AG09319 (cell line): ENCODE measurements at regions not wholly inside any gene's neighbourhood (a gene's known extent, or its start where the extent isn't known, plus 50 kb on each side); places are given as distances from the start of the nearest gene placed in this dataset.

Experiments
- DNase-seq: peaks from one replicate; pipeline ENCODE4 v3.0.0-alpha.2; 2010; ENCODE audit warnings: low read depth; ENCODE audit errors: extremely low read depth
- TF ChIP-seq, protein P1 (sequence below): IDR thresholded peaks from 2 replicates; pipeline ENCODE4 v1.5.1; 2011; ENCODE audit warnings: low read depth, mild to moderate bottlenecking, inconsistent platforms, low read length, moderate library complexity

DNA sequence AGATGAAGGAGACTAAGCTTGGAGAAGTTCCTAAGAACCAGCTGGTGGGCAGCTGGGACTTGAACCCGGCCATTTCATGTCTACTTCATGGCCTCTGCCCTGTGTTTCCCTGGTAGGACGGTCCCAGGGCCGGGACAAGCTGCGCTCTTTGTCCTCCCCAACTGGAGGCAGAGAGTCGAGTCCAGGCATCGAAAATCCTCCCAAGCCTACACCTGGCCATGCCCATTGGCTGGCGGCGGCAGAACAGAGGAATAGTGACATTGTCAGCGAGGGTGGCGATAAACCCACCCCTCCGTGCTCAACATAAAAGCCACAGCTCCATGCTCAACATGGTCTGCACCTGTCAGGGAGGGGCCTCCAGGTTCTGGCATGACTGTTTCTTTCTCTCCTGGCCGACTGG lies 77.7 kb downstream of the RBFOX3 start:
- DNase-seq, result no peak
- TF ChIP-seq, protein P1, sequence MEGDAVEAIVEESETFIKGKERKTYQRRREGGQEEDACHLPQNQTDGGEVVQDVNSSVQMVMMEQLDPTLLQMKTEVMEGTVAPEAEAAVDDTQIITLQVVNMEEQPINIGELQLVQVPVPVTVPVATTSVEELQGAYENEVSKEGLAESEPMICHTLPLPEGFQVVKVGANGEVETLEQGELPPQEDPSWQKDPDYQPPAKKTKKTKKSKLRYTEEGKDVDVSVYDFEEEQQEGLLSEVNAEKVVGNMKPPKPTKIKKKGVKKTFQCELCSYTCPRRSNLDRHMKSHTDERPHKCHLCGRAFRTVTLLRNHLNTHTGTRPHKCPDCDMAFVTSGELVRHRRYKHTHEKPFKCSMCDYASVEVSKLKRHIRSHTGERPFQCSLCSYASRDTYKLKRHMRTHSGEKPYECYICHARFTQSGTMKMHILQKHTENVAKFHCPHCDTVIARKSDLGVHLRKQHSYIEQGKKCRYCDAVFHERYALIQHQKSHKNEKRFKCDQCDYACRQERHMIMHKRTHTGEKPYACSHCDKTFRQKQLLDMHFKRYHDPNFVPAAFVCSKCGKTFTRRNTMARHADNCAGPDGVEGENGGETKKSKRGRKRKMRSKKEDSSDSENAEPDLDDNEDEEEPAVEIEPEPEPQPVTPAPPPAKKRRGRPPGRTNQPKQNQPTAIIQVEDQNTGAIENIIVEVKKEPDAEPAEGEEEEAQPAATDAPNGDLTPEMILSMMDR, result no peak

DNA sequence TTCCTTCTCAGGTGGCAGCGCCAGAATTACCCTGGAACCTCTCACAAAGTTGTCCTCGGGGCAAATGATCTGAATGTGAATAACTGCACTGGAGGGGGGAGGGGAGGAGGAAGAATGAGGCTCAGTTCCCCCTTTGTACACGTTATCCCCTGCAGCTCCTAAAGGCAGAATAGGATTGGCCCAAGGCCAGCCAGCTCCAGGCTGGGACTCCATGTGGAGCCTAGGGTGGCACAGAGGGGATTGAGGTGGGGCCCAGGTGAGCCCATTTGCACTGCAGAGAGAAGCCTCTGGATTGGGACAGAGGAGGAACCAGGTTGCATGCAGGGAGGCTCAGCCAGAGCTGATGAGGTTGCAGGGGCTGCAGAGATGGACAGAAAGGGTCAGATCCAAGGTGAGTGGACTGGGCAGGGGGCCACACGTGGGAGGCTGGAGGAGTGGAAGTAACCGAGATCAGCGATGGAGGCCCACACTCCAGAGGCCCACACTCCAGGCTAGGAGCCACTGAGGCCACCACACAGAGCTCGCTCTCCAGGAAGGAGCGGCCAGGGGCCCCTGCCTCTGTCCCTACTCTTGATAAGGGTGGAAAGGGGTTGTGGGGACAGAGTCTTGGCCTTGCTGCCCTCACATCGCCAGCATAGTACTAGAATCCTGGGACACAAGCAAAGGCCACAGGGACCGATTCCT lies 78.6 kb downstream of the RBFOX3 start:
- TF ChIP-seq, protein P1, result no peak
- DNase-seq, result no peak

DNA sequence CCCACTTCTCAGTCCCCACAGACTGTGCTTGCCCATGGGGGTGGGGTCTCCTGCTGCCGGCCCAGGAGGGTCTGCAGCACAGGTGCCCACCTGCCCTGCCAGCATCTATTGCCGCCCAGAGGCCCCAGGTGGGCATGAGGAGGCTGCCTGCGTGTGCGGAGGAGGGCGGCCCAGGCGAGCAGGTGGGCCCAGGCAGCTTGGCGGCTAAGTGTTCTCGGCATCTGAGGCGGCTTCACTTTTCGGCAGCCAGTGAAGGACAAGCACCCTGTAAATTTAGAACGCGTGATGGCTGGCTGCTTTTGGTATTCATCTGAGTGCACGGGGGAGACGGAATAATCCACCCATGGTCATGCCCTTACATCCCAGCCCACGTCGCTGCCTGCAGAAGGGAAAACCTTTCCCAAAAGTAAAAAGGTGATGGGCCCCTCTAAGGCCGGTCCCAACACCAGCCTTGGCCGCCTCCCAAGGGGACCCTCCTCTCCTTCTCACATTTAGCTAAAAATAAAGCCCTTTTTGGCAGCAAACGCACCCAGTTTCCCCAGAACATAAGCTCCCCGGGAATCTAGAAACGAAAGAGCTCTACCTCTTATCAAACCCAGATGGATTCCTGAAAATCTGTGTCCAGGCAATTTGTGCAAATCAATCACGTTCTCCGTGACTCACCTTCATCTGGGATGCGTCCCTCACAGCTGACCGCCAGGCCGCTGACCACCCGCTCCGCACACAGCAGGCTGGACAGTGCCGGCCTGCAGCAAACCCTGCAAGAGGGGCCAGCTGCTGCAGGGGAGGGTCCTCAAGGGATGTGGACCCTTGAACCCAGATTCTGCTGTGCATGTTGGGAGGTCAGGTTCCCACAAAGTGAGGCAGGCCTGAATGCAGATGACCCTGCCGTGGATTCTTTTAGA lies 79.4 kb downstream of the RBFOX3 start:
- no peak for DNase-seq
- TF ChIP-seq, protein P1, result no peak

DNA sequence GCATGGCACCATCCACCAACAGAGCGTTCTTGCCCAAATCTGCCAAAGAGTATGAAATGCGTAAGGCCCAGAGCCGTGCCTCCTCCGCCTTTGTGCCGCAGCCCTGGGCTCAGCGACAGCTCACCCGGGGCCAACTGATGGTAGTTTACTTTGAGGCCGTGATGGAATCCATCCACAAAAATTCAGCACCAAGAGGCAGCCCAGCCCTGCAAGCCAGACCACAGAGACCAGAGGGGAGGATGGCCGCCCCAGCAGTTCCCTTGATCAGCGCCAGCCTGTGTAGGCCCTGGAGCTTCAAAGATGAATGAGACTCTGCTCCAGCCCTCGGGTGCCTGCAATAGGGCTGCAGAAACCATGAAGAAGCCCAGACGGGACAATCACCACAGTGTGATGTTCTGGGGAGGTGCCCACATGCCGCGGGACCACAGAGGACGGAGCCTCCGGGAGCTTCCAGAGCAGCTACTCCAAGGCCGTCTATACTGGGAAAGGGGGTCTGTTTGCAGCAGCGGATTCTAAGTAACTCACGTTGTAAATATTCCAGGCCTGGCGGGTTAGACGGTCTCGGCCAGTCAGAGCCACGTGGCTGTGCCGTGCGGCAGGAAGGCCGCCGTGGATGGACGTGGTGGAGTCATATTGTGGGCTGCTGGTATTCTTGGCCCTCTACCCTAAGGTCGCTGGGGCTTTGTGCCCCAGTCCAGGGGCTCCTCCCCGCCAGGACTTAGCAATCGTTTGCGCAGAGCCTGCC lies 80.3 kb downstream of the RBFOX3 start:
- no peak for DNase-seq
- TF ChIP-seq, protein P1, result no peak

DNA sequence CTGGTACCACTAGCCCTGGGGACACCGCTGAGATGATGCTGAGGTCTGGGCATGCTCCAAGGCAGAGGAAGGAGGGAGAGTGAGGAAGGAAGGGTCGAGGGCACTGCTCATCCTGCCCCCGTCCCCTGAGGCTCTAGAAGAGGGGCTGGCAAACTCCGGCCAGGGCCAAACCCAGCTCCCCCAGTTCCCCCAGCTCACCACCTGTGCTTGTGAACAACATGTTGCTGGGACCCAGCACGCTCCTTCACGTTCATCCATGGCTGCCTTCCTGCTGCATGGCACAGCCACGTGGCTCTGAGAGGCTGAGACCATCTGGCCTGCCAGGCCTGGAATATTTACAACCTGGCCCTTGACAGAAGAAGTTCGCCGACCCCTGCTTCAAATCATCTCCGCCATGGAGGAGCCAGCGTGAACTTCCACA lies 81.2 kb downstream of the RBFOX3 start:
- TF ChIP-seq, protein P1, result no peak
- no peak for DNase-seq

DNA sequence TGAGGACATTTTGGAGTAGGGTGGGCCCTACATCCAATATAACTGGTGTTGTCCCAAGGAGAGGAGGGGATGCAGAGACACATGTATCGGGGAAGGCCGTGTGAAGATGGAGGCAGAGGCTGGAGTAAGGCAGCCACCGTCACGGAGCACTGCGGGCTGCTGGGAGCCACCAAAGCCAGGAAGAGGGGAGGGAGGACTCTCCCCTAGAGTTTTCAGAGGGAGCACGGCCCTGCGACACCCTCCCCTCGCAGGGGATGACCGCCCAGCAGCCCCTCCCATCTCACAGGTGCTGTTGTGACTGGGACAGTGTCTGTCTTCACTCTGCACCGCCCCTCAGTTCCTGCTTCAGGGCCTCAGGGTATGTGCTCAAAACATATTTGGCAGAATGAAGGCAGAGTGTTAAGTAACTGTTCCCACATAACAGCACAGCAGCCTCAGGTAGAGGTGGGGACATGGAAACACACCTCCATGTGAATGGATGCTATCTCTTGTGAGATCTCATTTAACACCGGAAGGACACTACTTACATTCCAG lies 82.2 kb downstream of the RBFOX3 start:
- no peak for DNase-seq
- TF ChIP-seq, protein P1, result no peak
